ENCODE measurements at regions not wholly inside any gene's neighbourhood (a gene's known extent, or its start where the extent isn't known, plus 50 kb on each side); places are given as distances from the start of the nearest gene placed in this dataset.

- no peak overlapping the region for H3K4me3 ChIP-seq (ENCODE audit: control extremely low read depth in 1 of 5, extremely low read depth in 1 of 5, insufficient read depth in 1 of 5, low read depth in 2 of 5, low read length in 4 of 5)
- no peak overlapping the region for H3K9ac ChIP-seq (ENCODE audit: low read length)
- H3K4me1 Mint-ChIP-seq = no peaks in the 10 kb centered on the region
- H3K27ac Mint-ChIP-seq = no peak overlapping the region
- H3K4me3 Mint-ChIP-seq = no peak overlapping the region
- H3K27me3 Mint-ChIP-seq = peaks cover 4% of the 10 kb centered on the region
- no peak overlapping the region for H2AFZ ChIP-seq (ENCODE audit: insufficient read depth, low read depth, low read length, poor library complexity, severe bottlenecking)
- no peak overlapping the region for H3K27ac ChIP-seq (ENCODE audit: low read length in 2 of 2)
- CTCF ChIA-PET = no interaction called here
- intact Hi-C loops (cut with micrococcal nuclease) = no loop called here
- H4K20me1 ChIP-seq (ENCODE audit: control insufficient read depth, insufficient read depth, low read length, poor library complexity, severe bottlenecking) = no peaks in the 10 kb centered on the region
- peaks cover 4% of the 10 kb centered on the region for H3K9me3 Mint-ChIP-seq (ENCODE audit: insufficient read depth)
- H3K4me2 ChIP-seq (replicated peaks; ENCODE audit: low read depth, low read length, poor library complexity, severe bottlenecking) = no peak overlapping the region
- no peaks in the 10 kb centered on the region for H3K27me3 ChIP-seq (replicated peaks in 1 of 4; ENCODE audit: control extremely low read depth in 1 of 4, control insufficient read depth in 3 of 4, insufficient read depth in 4 of 4, low read length in 3 of 4)
- no peak for ATAC-seq (ENCODE audit: low read depth)
- H3K36me3 ChIP-seq (replicated peaks in 1 of 2; ENCODE audit: control extremely low read depth in 1 of 2, control insufficient read depth in 1 of 2, extremely low read depth in 1 of 2, insufficient read depth in 2 of 2, low read length in 1 of 2) = no peaks in the 10 kb centered on the region
- no peaks in the 10 kb centered on the region for H3K4me1 ChIP-seq (ENCODE audit: control insufficient read depth in 2 of 2, insufficient read depth in 2 of 2, low read length in 2 of 2)
- POLR2A ChIA-PET = no interaction called here
- no peak for TF ChIP-seq EZH2 (IDR thresholded peaks at IDR 0.05; ENCODE audit: borderline replicate concordance, insufficient read depth, low read depth, low read length, poor library complexity, severe bottlenecking)
- TF ChIP-seq, protein P1, sequence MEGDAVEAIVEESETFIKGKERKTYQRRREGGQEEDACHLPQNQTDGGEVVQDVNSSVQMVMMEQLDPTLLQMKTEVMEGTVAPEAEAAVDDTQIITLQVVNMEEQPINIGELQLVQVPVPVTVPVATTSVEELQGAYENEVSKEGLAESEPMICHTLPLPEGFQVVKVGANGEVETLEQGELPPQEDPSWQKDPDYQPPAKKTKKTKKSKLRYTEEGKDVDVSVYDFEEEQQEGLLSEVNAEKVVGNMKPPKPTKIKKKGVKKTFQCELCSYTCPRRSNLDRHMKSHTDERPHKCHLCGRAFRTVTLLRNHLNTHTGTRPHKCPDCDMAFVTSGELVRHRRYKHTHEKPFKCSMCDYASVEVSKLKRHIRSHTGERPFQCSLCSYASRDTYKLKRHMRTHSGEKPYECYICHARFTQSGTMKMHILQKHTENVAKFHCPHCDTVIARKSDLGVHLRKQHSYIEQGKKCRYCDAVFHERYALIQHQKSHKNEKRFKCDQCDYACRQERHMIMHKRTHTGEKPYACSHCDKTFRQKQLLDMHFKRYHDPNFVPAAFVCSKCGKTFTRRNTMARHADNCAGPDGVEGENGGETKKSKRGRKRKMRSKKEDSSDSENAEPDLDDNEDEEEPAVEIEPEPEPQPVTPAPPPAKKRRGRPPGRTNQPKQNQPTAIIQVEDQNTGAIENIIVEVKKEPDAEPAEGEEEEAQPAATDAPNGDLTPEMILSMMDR (IDR thresholded peaks at IDR 0.05) = no peak
- H3K9me3 ChIP-seq (ENCODE audit: control extremely low read depth in 1 of 3, control insufficient read depth in 2 of 3, insufficient read depth in 1 of 3, low read length in 2 of 3) = no peaks in the 10 kb centered on the region
- H3K79me2 ChIP-seq (ENCODE audit: control insufficient read depth, insufficient read depth, low read length) = no peaks in the 10 kb centered on the region
- no peak for DNase-seq
These were observed 518.1 kb downstream of the SNAPC1 start for GRCh38 chr14:62280366-62280765.

- WGBS (ENCODE audit: insufficient coverage) = 93% methylated on average over 3 of the region's 4 CpGs
- ChIA-PET POLR2A (no interaction called here), CTCF (no interaction called here)
- Histone ChIP-seq H3K4me3 (ENCODE audit: control extremely low read depth in 1 of 5, extremely low read depth in 1 of 5, insufficient read depth in 1 of 5, low read depth in 2 of 5, low read length in 4 of 5) (no peak overlapping the region), H3K79me2 (ENCODE audit: control insufficient read depth, insufficient read depth, low read length) (no peaks in the 10 kb centered on the region), H3K9me3 (ENCODE audit: control extremely low read depth in 1 of 3, control insufficient read depth in 2 of 3, insufficient read depth in 1 of 3, low read length in 2 of 3) (no peaks in the 10 kb centered on the region), H3K4me2 (replicated peaks; ENCODE audit: low read depth, low read length, poor library complexity, severe bottlenecking) (no peak overlapping the region), H3K27me3 (replicated peaks in 1 of 4; ENCODE audit: control extremely low read depth in 1 of 4, control insufficient read depth in 3 of 4, insufficient read depth in 4 of 4, low read length in 3 of 4) (no peaks in the 10 kb centered on the region), H3K36me3 (replicated peaks in 1 of 2; ENCODE audit: control extremely low read depth in 1 of 2, control insufficient read depth in 1 of 2, extremely low read depth in 1 of 2, insufficient read depth in 2 of 2, low read length in 1 of 2) (no peaks in the 10 kb centered on the region), H3K9ac (ENCODE audit: low read length) (no peak overlapping the region), H2AFZ (ENCODE audit: insufficient read depth, low read depth, low read length, poor library complexity, severe bottlenecking) (no peak overlapping the region), H3K4me1 (ENCODE audit: control insufficient read depth in 2 of 2, insufficient read depth in 2 of 2, low read length in 2 of 2) (no peaks in the 10 kb centered on the region), H3K27ac (ENCODE audit: low read length in 2 of 2) (no peak overlapping the region), H4K20me1 (ENCODE audit: control insufficient read depth, insufficient read depth, low read length, poor library complexity, severe bottlenecking) (no peaks in the 10 kb centered on the region)
- TF ChIP-seq EZH2 (IDR thresholded peaks at IDR 0.05; ENCODE audit: borderline replicate concordance, insufficient read depth, low read depth, low read length, poor library complexity, severe bottlenecking) = no peak
- TF ChIP-seq, protein P1 (IDR thresholded peaks at IDR 0.05) = no peak
- H3K9me3 Mint-ChIP-seq (ENCODE audit: insufficient read depth) = peaks cover 4% of the 10 kb centered on the region
- H3K4me1 Mint-ChIP-seq = no peaks in the 10 kb centered on the region
- intact Hi-C loops (cut with micrococcal nuclease) = no loop called here
- DNase-seq (no peak), ATAC-seq (ENCODE audit: low read depth) (no peak)
- H3K27me3 Mint-ChIP-seq = no peaks in the 10 kb centered on the region
- no peak overlapping the region for H3K27ac Mint-ChIP-seq
- H3K4me3 Mint-ChIP-seq = no peak overlapping the region
These were observed 521.6 kb downstream of the SNAPC1 start for GRCh38 chr14:62283837-62284236.
